ENCODE measurements at regions not wholly inside any gene's neighbourhood (a gene's known extent, or its start where the extent isn't known, plus 50 kb on each side); places are given as distances from the start of the nearest gene placed in this dataset.
"Not testable (repeated sequence)": the region's sequence is repeated elsewhere in the genome, so short reads cannot be mapped to it uniquely, and the experiment has no call there.

GRCh38 chr12:131428091-131428685 lies 282.7 kb upstream of the SFSWAP start:
- no peak for DNase-seq (ENCODE audit: extremely low read depth, low read depth)
- no peak for TF ChIP-seq CTCF (IDR thresholded peaks at IDR 0.05; ENCODE audit: low read depth, low read length, missing control alignments)
- H3K4me3 ChIP-seq (replicated peaks; ENCODE audit: low read depth, low read length), result no peak overlapping the region

GRCh38 chr12:131429221-131429620 lies 281.7 kb upstream of the SFSWAP start:
- not testable (repeated sequence) for DNase-seq (ENCODE audit: extremely low read depth, low read depth); H3K4me3 ChIP-seq (replicated peaks; ENCODE audit: low read depth, low read length)

- DNase-seq (ENCODE audit: extremely low read depth, low read depth); H3K4me3 ChIP-seq (replicated peaks; ENCODE audit: low read depth, low read length): not testable (repeated sequence)
Measured at GRCh38 chr12:131429697-131430096, 281.2 kb upstream of the SFSWAP start.

GRCh38 chr12:131430158-131430742 lies 280.6 kb upstream of the SFSWAP start:
- DNase-seq (ENCODE audit: extremely low read depth, low read depth), result no peak
- no peak for TF ChIP-seq CTCF (IDR thresholded peaks at IDR 0.05; ENCODE audit: low read depth, low read length, missing control alignments)
- H3K4me3 ChIP-seq (replicated peaks; ENCODE audit: low read depth, low read length), result no peak overlapping the region

GRCh38 chr12:131431126-131431655 lies 279.7 kb upstream of the SFSWAP start:
- not testable (repeated sequence) for H3K4me3 ChIP-seq (replicated peaks; ENCODE audit: low read depth, low read length); DNase-seq (ENCODE audit: extremely low read depth, low read depth)

GRCh38 chr12:131432532-131433260 lies 278.2 kb upstream of the SFSWAP start:
- no peak overlapping the region for H3K4me3 ChIP-seq (replicated peaks; ENCODE audit: low read depth, low read length)
- no peak for TF ChIP-seq CTCF (IDR thresholded peaks at IDR 0.05; ENCODE audit: low read depth, low read length, missing control alignments)
- DNase-seq (ENCODE audit: extremely low read depth, low read depth), result no peak

GRCh38 chr12:131434208-131435125 lies 276.4 kb upstream of the SFSWAP start:
- no peak for DNase-seq (ENCODE audit: extremely low read depth, low read depth)
- H3K4me3 ChIP-seq (replicated peaks; ENCODE audit: low read depth, low read length), result no peak overlapping the region
- no peak for TF ChIP-seq CTCF (IDR thresholded peaks at IDR 0.05; ENCODE audit: low read depth, low read length, missing control alignments)

All from HFF-Myc (cell line).